MM.1S (cell line): ENCODE measurements at regions not wholly inside any gene's neighbourhood (a gene's known extent, or its start where the extent isn't known, plus 50 kb on each side); places are given as distances from the start of the nearest gene placed in this dataset.
"Not testable (repeated sequence)": the region's sequence is repeated elsewhere in the genome, so short reads cannot be mapped to it uniquely, and the experiment has no call there.

Source experiments
- DNase-seq: peaks from one replicate; pipeline ENCODE4 v3.0.0-alpha.2; 2015
- H2AFZ ChIP-seq: fragments of 300-600 bp; sonication (generic); 2 replicates; pipeline ENCODE4 v1.6.0; 2016; ENCODE audit warnings: antibody characterized with exemption, low read length
- H3F3A ChIP-seq: fragments of 300-600 bp; sonication (generic); 2 replicates; pipeline ENCODE4 v1.6.1; 2016; ENCODE audit warnings: mild to moderate bottlenecking, antibody characterized with exemption, low read length, moderate library complexity, mixed read lengths; ENCODE audit not compliant: insufficient read depth
- H3K27ac ChIP-seq: fragments of 300-600 bp; sonication (generic); 2 replicates; pipeline ENCODE4 v1.5.1; 2016; ENCODE audit warnings: mild to moderate bottlenecking, low read length
- H3K27me3 ChIP-seq: fragments of 300-600 bp; sonication (generic); replicated peaks from 2 replicates; pipeline ENCODE4 v1.6.0; 2016; ENCODE audit warnings: low read length; ENCODE audit not compliant: insufficient read depth
- H3K36me3 ChIP-seq: fragments of 300-600 bp; sonication (generic); replicated peaks from 2 replicates; pipeline ENCODE4 v1.6.1; 2016; ENCODE audit warnings: mild to moderate bottlenecking, low read length, mixed read lengths; ENCODE audit not compliant: insufficient read depth
- H3K4me1 ChIP-seq: fragments of 300-600 bp; sonication (generic); 2 replicates; pipeline ENCODE4 v1.6.1; 2016; ENCODE audit warnings: low read length, mixed read lengths
- H3K4me2 ChIP-seq: fragments of 300-600 bp; sonication (generic); 2 replicates; pipeline ENCODE4 v1.6.0; 2016; ENCODE audit warnings: low read depth, low read length
- H3K4me3 ChIP-seq: fragments of 300-600 bp; sonication (generic); 2 replicates; pipeline ENCODE4 v1.5.1; 2016; ENCODE audit warnings: low read length, mixed read lengths
- H3K79me2 ChIP-seq: fragments of 300-600 bp; sonication (generic); 2 replicates; pipeline ENCODE4 v1.6.1; 2016; ENCODE audit warnings: mixed run types, low read length, mixed read lengths
- H3K9ac ChIP-seq: fragments of 300-600 bp; sonication (generic); 2 replicates; pipeline ENCODE4 v1.6.1; 2016; ENCODE audit warnings: low read length, mixed read lengths
- H3K9me2 ChIP-seq: fragments of 300-600 bp; sonication (generic); replicated peaks from 2 replicates; pipeline ENCODE4 v1.6.1; 2016; ENCODE audit warnings: mild to moderate bottlenecking, low read length, mixed read lengths; ENCODE audit not compliant: insufficient read depth
- H3K9me3 ChIP-seq: fragments of 300-600 bp; sonication (generic); replicated peaks from 2 replicates; pipeline ENCODE4 v1.6.1; 2016; ENCODE audit warnings: mild to moderate bottlenecking, low read length, mixed read lengths; ENCODE audit not compliant: insufficient read depth
- H4K20me1 ChIP-seq: fragments of 300-600 bp; sonication (generic); 2 replicates; pipeline ENCODE4 v1.6.1; 2016; ENCODE audit warnings: mild to moderate bottlenecking, low read length, moderate library complexity, mixed read lengths; ENCODE audit not compliant: insufficient read depth
- CTCF ChIP-seq: fragments of 300-600 bp; sonication (generic); IDR thresholded peaks from 2 replicates; pipeline ENCODE4 v1.5.1; 2016; ENCODE audit warnings: antibody characterized with exemption, low read length, mixed read lengths
- EZH2 ChIP-seq: fragments of 300-600 bp; sonication (generic); optimal IDR thresholded peaks from 2 replicates; pipeline ENCODE3; 2017; ENCODE audit warnings: low read depth, mild to moderate bottlenecking, antibody characterized with exemption, low read length, mixed read lengths
- EZH2phosphoT487 ChIP-seq: fragments of 300-600 bp; sonication (generic); IDR thresholded peaks from 2 replicates; pipeline ENCODE4 v1.6.1; 2018; ENCODE audit warnings: antibody characterized with exemption, low read length

GRCh38 chr15:35243758-35244157 lies 158.7 kb upstream of the NANOGP8 start:
- no peak for DNase-seq
- Histone ChIP-seq H3K9me2 (no peaks in the 10 kb centered on the region), H3K9ac (no peak overlapping the region), H2AFZ (no peak overlapping the region), H4K20me1 (no peaks in the 10 kb centered on the region), H3K36me3 (no peaks in the 10 kb centered on the region), H3K79me2 (no peaks in the 10 kb centered on the region), H3K4me1 (no peaks in the 10 kb centered on the region), H3K27me3 (no peaks in the 10 kb centered on the region), H3F3A (no peaks in the 10 kb centered on the region), H3K27ac (no peak overlapping the region), H3K4me3 (no peak overlapping the region), H3K9me3 (no peaks in the 10 kb centered on the region), H3K4me2 (no peak overlapping the region)
- TF ChIP-seq EZH2 (no peak), EZH2phosphoT487 (no peak), CTCF (no peak)

- H4K20me1 ChIP-seq, H3K9me2 ChIP-seq, H3K27me3 ChIP-seq, H3K4me1 ChIP-seq, H2AFZ ChIP-seq, H3K27ac ChIP-seq, H3K9me3 ChIP-seq, H3K9ac ChIP-seq, H3K79me2 ChIP-seq, H3K4me2 ChIP-seq, H3K36me3 ChIP-seq, H3F3A ChIP-seq, H3K4me3 ChIP-seq, DNase-seq: not testable (repeated sequence)
Measured at GRCh38 chr15:35239693-35240092, 154.6 kb upstream of the NANOGP8 start.

GRCh38 chr15:35238448-35238847 lies 153.4 kb upstream of the NANOGP8 start:
- H3K9ac ChIP-seq, H2AFZ ChIP-seq, H3K27me3 ChIP-seq, H3K9me3 ChIP-seq, H4K20me1 ChIP-seq, H3F3A ChIP-seq, DNase-seq, H3K79me2 ChIP-seq, H3K4me3 ChIP-seq, H3K27ac ChIP-seq, H3K36me3 ChIP-seq, H3K4me2 ChIP-seq, H3K9me2 ChIP-seq, H3K4me1 ChIP-seq: not testable (repeated sequence)

- H3K9me3 ChIP-seq: no peaks in the 10 kb centered on the region
- no peaks in the 10 kb centered on the region for H3K79me2 ChIP-seq
- no peak overlapping the region for H3K27ac ChIP-seq
- H4K20me1 ChIP-seq: no peaks in the 10 kb centered on the region
- no peak for DNase-seq
- TF ChIP-seq EZH2phosphoT487: no peak
- no peak for TF ChIP-seq CTCF
- TF ChIP-seq EZH2: no peak
- no peak overlapping the region for H3K4me2 ChIP-seq
- no peaks in the 10 kb centered on the region for H3K4me1 ChIP-seq
- H3K9ac ChIP-seq: no peak overlapping the region
- H3F3A ChIP-seq: no peaks in the 10 kb centered on the region
- H3K9me2 ChIP-seq: no peaks in the 10 kb centered on the region
- H2AFZ ChIP-seq: no peak overlapping the region
- H3K4me3 ChIP-seq: no peak overlapping the region
- no peaks in the 10 kb centered on the region for H3K36me3 ChIP-seq
- H3K27me3 ChIP-seq: no peaks in the 10 kb centered on the region
Measured at GRCh38 chr15:35229085-35229484, 144.0 kb upstream of the NANOGP8 start.
